ENCODE measurements at regions not wholly inside any gene's neighbourhood (a gene's known extent, or its start where the extent isn't known, plus 50 kb on each side); places are given as distances from the start of the nearest gene placed in this dataset.

- TF ChIP-seq CTCF (IDR thresholded peaks at IDR 0.05; ENCODE audit: low read length) (no peak), EZH2 (optimal IDR thresholded peaks at IDR 0.05; ENCODE audit: low read depth, low read length) (no peak)
These were observed 93.4 kb upstream of the TBL1XR1 start for GRCh38 chr3:177290633-177291032.

Data from MM.1S (cell line).